Neural cell (in vitro differentiated cells): ENCODE measurements at regions not wholly inside any gene's neighbourhood (a gene's known extent, or its start where the extent isn't known, plus 50 kb on each side); places are given as distances from the start of the nearest gene placed in this dataset.

Experiments
- H2AFZ ChIP-seq: fragments of 200-600, 300-800 bp; sonication (generic), shearing (Covaris generic); 2 replicates; pipeline ENCODE4 v1.6.0; 2014; ENCODE audit warnings: low read depth, mild to moderate bottlenecking, antibody characterized with exemption, low read length, moderate library complexity
- H3F3A ChIP-seq: fragments of 200-600 bp; shearing (Covaris generic); 2 replicates; pipeline ENCODE4 v1.6.1; 2016; ENCODE audit warnings: mild to moderate bottlenecking, moderate library complexity, mixed read lengths, antibody characterized with exemption, low read length; ENCODE audit not compliant: insufficient read depth, poor library complexity, severe bottlenecking
- H3K27ac ChIP-seq: fragments of 200-600, 300-800 bp; sonication (generic), shearing (Covaris generic); 2 replicates; pipeline ENCODE4 v1.5.1; 2014; ENCODE audit warnings: mild to moderate bottlenecking, low read length, moderate library complexity
- H3K27me3 ChIP-seq: fragments of 300-800, 200-600 bp; sonication (generic), shearing (Covaris generic); 2 replicates; pipeline ENCODE4 v1.6.0; 2014; ENCODE audit warnings: mild to moderate bottlenecking, low read depth, low read length, moderate library complexity; ENCODE audit not compliant: insufficient read depth
- H3K36me3 ChIP-seq: fragments of 300-800, 200-600 bp; sonication (generic), shearing (Covaris generic); 2 replicates; pipeline ENCODE4 v1.5.1; 2014; ENCODE audit warnings: mild to moderate bottlenecking, antibody characterized with exemption, low read length, moderate library complexity; ENCODE audit not compliant: insufficient read depth
- H3K4me2 ChIP-seq: fragments of 300-800, 200-600 bp; sonication (generic), shearing (Covaris generic); 2 replicates; pipeline ENCODE4 v1.6.0; 2014; ENCODE audit warnings: mild to moderate bottlenecking, low read length
- H3K4me3 ChIP-seq: fragments of 300-800, 200-600 bp; sonication (generic), shearing (Covaris generic); 2 replicates; pipeline ENCODE4 v1.5.1; 2014; ENCODE audit warnings: mild to moderate bottlenecking, low read length, moderate library complexity
- H3K79me2 ChIP-seq: fragments of 200-600 bp; shearing (Covaris generic); replicated peaks from 2 replicates; pipeline ENCODE4 v1.6.0; 2014; ENCODE audit warnings: mild to moderate bottlenecking, low read length, moderate library complexity; ENCODE audit not compliant: insufficient read depth
- H3K9ac ChIP-seq: fragments of 300-800, 200-600 bp; sonication (generic), shearing (Covaris generic); 2 replicates; pipeline ENCODE4 v1.6.1; 2016; ENCODE audit warnings: mild to moderate bottlenecking, low read length, mixed read lengths
- H3K9me2 ChIP-seq: fragments of 200-600 bp; shearing (Covaris generic); 2 replicates; pipeline ENCODE4 v1.6.1; 2016; ENCODE audit warnings: mild to moderate bottlenecking, low read length, mixed read lengths; ENCODE audit not compliant: insufficient read depth
- H3K9me3 ChIP-seq: fragments of 200-600, 300-800 bp; sonication (generic), shearing (Covaris generic); 2 replicates; pipeline ENCODE4 v1.6.1; 2016; ENCODE audit warnings: mild to moderate bottlenecking, mixed run types, low read length, moderate library complexity, mixed read lengths
- H4K20me1 ChIP-seq: fragments of 200-600 bp; shearing (Covaris generic); 2 replicates; pipeline ENCODE4 v1.6.1; 2016; ENCODE audit warnings: mild to moderate bottlenecking, mixed run types; ENCODE audit not compliant: insufficient read depth
- EP300 ChIP-seq: fragments of 450-650 bp; conservative IDR thresholded peaks from 2 replicates; pipeline ENCODE4 v1.6.1; 2014; ENCODE audit warnings: antibody characterized with exemption, mild to moderate bottlenecking, moderate library complexity; ENCODE audit not compliant: poor library complexity, severe bottlenecking
- MXI1 ChIP-seq: fragments of 450-650 bp; conservative IDR thresholded peaks from 2 replicates; pipeline ENCODE4 v1.6.1; 2014; ENCODE audit warnings: antibody characterized with exemption, mild to moderate bottlenecking; ENCODE audit not compliant: poor library complexity, severe bottlenecking
- POLR2AphosphoS5 ChIP-seq: IDR thresholded peaks from 2 replicates; pipeline ENCODE4 v1.6.1; 2012
- RAD21 ChIP-seq: fragments of 450-650 bp; conservative IDR thresholded peaks from 2 replicates; pipeline ENCODE4 v1.6.1; 2014; ENCODE audit warnings: antibody characterized with exemption, mild to moderate bottlenecking, moderate library complexity
- SMC3 ChIP-seq: fragments of 450-650 bp; conservative IDR thresholded peaks from 2 replicates; pipeline ENCODE4 v1.6.1; 2014; ENCODE audit warnings: antibody characterized with exemption, mild to moderate bottlenecking, moderate library complexity; ENCODE audit not compliant: poor library complexity
- TAF1 ChIP-seq: IDR thresholded peaks from 2 replicates; pipeline ENCODE4 v1.6.1; 2012; ENCODE audit warnings: low read depth
- TF ChIP-seq, protein P1 (sequence below): IDR thresholded peaks from 2 replicates; pipeline ENCODE4 v1.6.1; 2012; ENCODE audit warnings: borderline replicate concordance
- TF ChIP-seq, protein P2 (sequence below): fragments of 450-650 bp; IDR thresholded peaks from 2 replicates; pipeline ENCODE4 v1.5.1; 2014; ENCODE audit warnings: antibody characterized with exemption, mild to moderate bottlenecking, moderate library complexity; ENCODE audit not compliant: poor library complexity, severe bottlenecking

DNA sequence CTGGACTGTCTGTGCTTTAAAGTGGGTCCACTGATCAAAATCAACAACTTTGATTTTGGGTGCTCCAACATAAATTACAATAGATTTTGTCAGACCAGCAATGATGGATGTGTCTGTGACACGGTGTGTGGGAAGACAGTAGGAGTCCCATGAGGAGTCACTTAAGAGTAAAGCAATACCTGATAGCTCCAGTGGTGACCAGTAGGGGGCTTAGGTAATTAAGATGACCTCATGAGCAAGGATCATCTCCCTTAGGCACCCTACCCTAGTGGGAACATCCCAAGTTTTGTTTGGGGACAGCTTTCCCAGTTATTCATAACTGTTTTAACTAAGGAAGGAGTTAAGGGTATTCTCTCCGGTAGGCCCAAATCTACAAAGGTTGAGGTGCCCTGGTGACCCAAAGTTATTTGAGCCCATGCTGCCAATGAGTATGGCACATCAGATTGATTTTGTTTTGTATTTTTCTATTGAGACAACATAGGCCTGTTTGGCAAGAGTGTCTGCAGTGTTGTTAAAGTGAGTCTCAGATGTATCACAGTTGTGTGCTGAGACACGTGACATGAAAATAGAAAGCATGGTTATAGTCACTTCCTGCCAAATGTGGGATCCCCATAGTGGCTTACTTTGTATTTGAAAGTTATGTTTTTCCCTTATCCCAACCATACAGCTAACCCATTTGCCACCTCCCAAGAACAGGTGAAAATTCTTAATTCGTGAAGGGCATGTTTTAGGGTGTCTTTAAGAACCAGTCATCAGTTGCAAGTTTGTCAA, 1337.6 kb upstream of the SLC39A10 start:
- Histone ChIP-seq H3K9me2 (no peaks in the 10 kb centered on the region), H3K27me3 (no peaks in the 10 kb centered on the region), H4K20me1 (no peaks in the 10 kb centered on the region), H3K4me2 (no peak overlapping the region), H3K27ac (no peak overlapping the region), H3K79me2 (no peaks in the 10 kb centered on the region), H3K36me3 (no peaks in the 10 kb centered on the region), H3K9ac (no peak overlapping the region), H2AFZ (no peak overlapping the region), H3K4me3 (no peak overlapping the region), H3F3A (no peaks in the 10 kb centered on the region), H3K9me3 (no peaks in the 10 kb centered on the region)
- TF ChIP-seq POLR2AphosphoS5, result no peak
- TF ChIP-seq SMC3, result no peak
- no peak for TF ChIP-seq MXI1
- no peak for TF ChIP-seq EP300
- TF ChIP-seq RAD21, result no peak
- TF ChIP-seq, protein P1, sequence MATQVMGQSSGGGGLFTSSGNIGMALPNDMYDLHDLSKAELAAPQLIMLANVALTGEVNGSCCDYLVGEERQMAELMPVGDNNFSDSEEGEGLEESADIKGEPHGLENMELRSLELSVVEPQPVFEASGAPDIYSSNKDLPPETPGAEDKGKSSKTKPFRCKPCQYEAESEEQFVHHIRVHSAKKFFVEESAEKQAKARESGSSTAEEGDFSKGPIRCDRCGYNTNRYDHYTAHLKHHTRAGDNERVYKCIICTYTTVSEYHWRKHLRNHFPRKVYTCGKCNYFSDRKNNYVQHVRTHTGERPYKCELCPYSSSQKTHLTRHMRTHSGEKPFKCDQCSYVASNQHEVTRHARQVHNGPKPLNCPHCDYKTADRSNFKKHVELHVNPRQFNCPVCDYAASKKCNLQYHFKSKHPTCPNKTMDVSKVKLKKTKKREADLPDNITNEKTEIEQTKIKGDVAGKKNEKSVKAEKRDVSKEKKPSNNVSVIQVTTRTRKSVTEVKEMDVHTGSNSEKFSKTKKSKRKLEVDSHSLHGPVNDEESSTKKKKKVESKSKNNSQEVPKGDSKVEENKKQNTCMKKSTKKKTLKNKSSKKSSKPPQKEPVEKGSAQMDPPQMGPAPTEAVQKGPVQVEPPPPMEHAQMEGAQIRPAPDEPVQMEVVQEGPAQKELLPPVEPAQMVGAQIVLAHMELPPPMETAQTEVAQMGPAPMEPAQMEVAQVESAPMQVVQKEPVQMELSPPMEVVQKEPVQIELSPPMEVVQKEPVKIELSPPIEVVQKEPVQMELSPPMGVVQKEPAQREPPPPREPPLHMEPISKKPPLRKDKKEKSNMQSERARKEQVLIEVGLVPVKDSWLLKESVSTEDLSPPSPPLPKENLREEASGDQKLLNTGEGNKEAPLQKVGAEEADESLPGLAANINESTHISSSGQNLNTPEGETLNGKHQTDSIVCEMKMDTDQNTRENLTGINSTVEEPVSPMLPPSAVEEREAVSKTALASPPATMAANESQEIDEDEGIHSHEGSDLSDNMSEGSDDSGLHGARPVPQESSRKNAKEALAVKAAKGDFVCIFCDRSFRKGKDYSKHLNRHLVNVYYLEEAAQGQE, result no peak
- TF ChIP-seq, protein P2, sequence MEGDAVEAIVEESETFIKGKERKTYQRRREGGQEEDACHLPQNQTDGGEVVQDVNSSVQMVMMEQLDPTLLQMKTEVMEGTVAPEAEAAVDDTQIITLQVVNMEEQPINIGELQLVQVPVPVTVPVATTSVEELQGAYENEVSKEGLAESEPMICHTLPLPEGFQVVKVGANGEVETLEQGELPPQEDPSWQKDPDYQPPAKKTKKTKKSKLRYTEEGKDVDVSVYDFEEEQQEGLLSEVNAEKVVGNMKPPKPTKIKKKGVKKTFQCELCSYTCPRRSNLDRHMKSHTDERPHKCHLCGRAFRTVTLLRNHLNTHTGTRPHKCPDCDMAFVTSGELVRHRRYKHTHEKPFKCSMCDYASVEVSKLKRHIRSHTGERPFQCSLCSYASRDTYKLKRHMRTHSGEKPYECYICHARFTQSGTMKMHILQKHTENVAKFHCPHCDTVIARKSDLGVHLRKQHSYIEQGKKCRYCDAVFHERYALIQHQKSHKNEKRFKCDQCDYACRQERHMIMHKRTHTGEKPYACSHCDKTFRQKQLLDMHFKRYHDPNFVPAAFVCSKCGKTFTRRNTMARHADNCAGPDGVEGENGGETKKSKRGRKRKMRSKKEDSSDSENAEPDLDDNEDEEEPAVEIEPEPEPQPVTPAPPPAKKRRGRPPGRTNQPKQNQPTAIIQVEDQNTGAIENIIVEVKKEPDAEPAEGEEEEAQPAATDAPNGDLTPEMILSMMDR, result no peak
- TF ChIP-seq TAF1, result no peak

DNA sequence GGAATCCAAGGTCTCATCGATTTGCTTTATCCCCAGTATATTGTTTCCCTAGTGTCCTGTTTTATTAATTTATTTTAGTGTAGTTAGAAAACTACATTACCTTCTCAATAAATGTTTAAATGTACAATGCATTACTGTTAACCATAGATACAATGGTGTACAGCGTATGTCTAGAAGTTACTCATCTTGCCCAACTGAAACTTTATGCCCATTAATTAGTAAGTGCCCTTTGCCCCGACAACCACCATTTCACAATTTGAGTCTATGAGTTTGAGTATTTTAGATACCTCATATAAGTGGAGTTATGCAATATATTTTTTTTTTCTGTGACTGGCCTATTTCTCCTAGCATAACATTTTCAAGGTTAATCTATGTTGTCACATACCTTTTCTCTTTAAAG, 1343.0 kb upstream of the SLC39A10 start:
- Histone ChIP-seq H3K27ac (no peak overlapping the region), H3K4me2 (no peak overlapping the region), H3K9ac (no peak overlapping the region), H3K36me3 (no peaks in the 10 kb centered on the region), H2AFZ (no peak overlapping the region), H3F3A (no peaks in the 10 kb centered on the region), H3K9me2 (no peaks in the 10 kb centered on the region), H4K20me1 (no peaks in the 10 kb centered on the region), H3K79me2 (no peaks in the 10 kb centered on the region), H3K9me3 (no peaks in the 10 kb centered on the region), H3K4me3 (no peak overlapping the region), H3K27me3 (no peaks in the 10 kb centered on the region)
- TF ChIP-seq TAF1, result no peak
- no peak for TF ChIP-seq POLR2AphosphoS5
- TF ChIP-seq, protein P2, result no peak
- TF ChIP-seq, protein P1, result no peak
